GM23248 (cell line): ENCODE measurements at regions not wholly inside any gene's neighbourhood (a gene's known extent, or its start where the extent isn't known, plus 50 kb on each side); places are given as distances from the start of the nearest gene placed in this dataset.

ENCODE experiments used
- DNase-seq: peaks from one replicate; pipeline ENCODE4 v3.0.0-alpha.2; 2015
- H2AFZ ChIP-seq: fragments of 200-600 bp; sonication (generic); 2 replicates; pipeline ENCODE4 v1.6.1; 2016; ENCODE audit warnings: antibody characterized with exemption
- H3F3A ChIP-seq: fragments of 200-600 bp; sonication (generic); 2 replicates; pipeline ENCODE4 v1.6.1; 2016; ENCODE audit warnings: mild to moderate bottlenecking, antibody characterized with exemption, mixed run types; ENCODE audit not compliant: insufficient read depth
- H3K27ac ChIP-seq: fragments of 200-600 bp; sonication (generic); 2 replicates; pipeline ENCODE4 v1.5.1; 2016; ENCODE audit warnings: mild to moderate bottlenecking
- H3K27me3 ChIP-seq: fragments of 200-600 bp; sonication (generic); replicated peaks from 2 replicates; pipeline ENCODE4 v1.6.1; 2016; ENCODE audit warnings: mild to moderate bottlenecking; ENCODE audit not compliant: insufficient read depth
- H3K36me3 ChIP-seq: fragments of 200-600 bp; sonication (generic); 2 replicates; pipeline ENCODE4 v1.6.1; 2016; ENCODE audit warnings: low read depth, mild to moderate bottlenecking
- H3K4me1 ChIP-seq: fragments of 200-600 bp; sonication (generic); 2 replicates; pipeline ENCODE4 v1.6.1; 2016; ENCODE audit warnings: mild to moderate bottlenecking; ENCODE audit not compliant: insufficient read depth
- H3K4me2 ChIP-seq: fragments of 200-600 bp; sonication (generic); one replicate; pipeline ENCODE4 v1.6.1; 2016; ENCODE audit warnings: mild to moderate bottlenecking; ENCODE audit not compliant: unreplicated experiment
- H3K4me3 ChIP-seq: fragments of 200-600 bp; sonication (generic); 2 replicates; pipeline ENCODE4 v1.5.1; 2016; ENCODE audit warnings: mild to moderate bottlenecking
- H3K79me2 ChIP-seq: fragments of 200-600 bp; sonication (generic); 2 replicates; pipeline ENCODE4 v1.6.1; 2016; ENCODE audit warnings: mild to moderate bottlenecking; ENCODE audit not compliant: insufficient read depth
- H3K9ac ChIP-seq: fragments of 200-600 bp; sonication (generic); 2 replicates; pipeline ENCODE4 v1.6.1; 2016; ENCODE audit warnings: mild to moderate bottlenecking
- H3K9me2 ChIP-seq: fragments of 200-600 bp; sonication (generic); 2 replicates; pipeline ENCODE4 v1.6.1; 2016; ENCODE audit warnings: mixed run types, mild to moderate bottlenecking, moderate library complexity; ENCODE audit not compliant: insufficient read depth
- H3K9me3 ChIP-seq: fragments of 200-600 bp; sonication (generic); one replicate; pipeline ENCODE4 v1.6.1; 2017; ENCODE audit warnings: low read depth
- H4K20me1 ChIP-seq: fragments of 200-600 bp; sonication (generic); 2 replicates; pipeline ENCODE4 v1.6.0; 2016; ENCODE audit not compliant: insufficient read depth
- EZH2 ChIP-seq: fragments of 200-600 bp; sonication (generic); IDR thresholded peaks from 2 replicates; pipeline ENCODE4 v1.6.1; 2018; ENCODE audit warnings: antibody characterized with exemption, mild to moderate bottlenecking; ENCODE audit not compliant: insufficient read depth, poor library complexity, severe bottlenecking
- EZH2phosphoT487 ChIP-seq: fragments of 200-600 bp; sonication (generic); IDR thresholded peaks from 2 replicates; pipeline ENCODE4 v1.6.1; 2018; ENCODE audit warnings: antibody characterized with exemption, moderate library complexity, mild to moderate bottlenecking, low read depth; ENCODE audit not compliant: insufficient read depth
- WGBS, 2 experiments: methylation state at CpG; one replicate each; pipeline ENCODE4 v1.1.6; 2015 to 2017; ENCODE audit warnings: low lambda C conversion rate in 2 of 2, low coverage in 1 of 2; ENCODE audit errors: missing lambda C conversion rate in 2 of 2; 5-methylcytosine and 5-hydroxymethylcytosine counted together
- in situ Hi-C: fragments of 300-500 bp; cut with MboI; formaldehyde crosslinking; loops from 2 replicates; pipeline ENCODE4 v1.15.0; 2020

GRCh38 chr2:10499275-10499907 lies 51.3 kb upstream of the ODC1 start:
- H2AFZ ChIP-seq = no peak overlapping the region
- TF ChIP-seq EZH2 (no peak), EZH2phosphoT487 (no peak)
- H3K79me2 ChIP-seq = no peaks in the 10 kb centered on the region
- no peaks in the 10 kb centered on the region for H3K9me2 ChIP-seq
- no peaks in the 10 kb centered on the region for H3K9me3 ChIP-seq
- no peaks in the 10 kb centered on the region for H3F3A ChIP-seq
- in situ Hi-C loops = no loop called here
- peaks cover 24% of the 10 kb centered on the region for H3K27me3 ChIP-seq
- H3K36me3 ChIP-seq = no peaks in the 10 kb centered on the region
- peaks cover 6% of the 10 kb centered on the region for H3K4me1 ChIP-seq
- 86 to 87% methylated on average over 14 of the region's 14 CpGs for WGBS, 2 experiments
- no peak overlapping the region for H3K9ac ChIP-seq
- H3K4me3 ChIP-seq = no peak overlapping the region
- H3K27ac ChIP-seq = no peak overlapping the region
- H4K20me1 ChIP-seq = no peaks in the 10 kb centered on the region
- H3K4me2 ChIP-seq = no peak overlapping the region
- DNase-seq = no peak

- WGBS, 2 experiments = 89 to 91% methylated on average over 11 of the region's 11 CpGs
- Histone ChIP-seq H3K4me2 (no peak overlapping the region), H3F3A (no peaks in the 10 kb centered on the region), H3K36me3 (no peaks in the 10 kb centered on the region), H3K4me1 (peaks cover 9% of the 10 kb centered on the region), H2AFZ (no peak overlapping the region), H3K27ac (no peak overlapping the region), H3K9ac (no peak overlapping the region), H3K9me2 (no peaks in the 10 kb centered on the region), H4K20me1 (no peaks in the 10 kb centered on the region), H3K27me3 (peaks cover 22% of the 10 kb centered on the region), H3K9me3 (no peaks in the 10 kb centered on the region), H3K4me3 (no peak overlapping the region), H3K79me2 (no peaks in the 10 kb centered on the region)
- TF ChIP-seq EZH2phosphoT487 = no peak
- no peak for TF ChIP-seq EZH2
- in situ Hi-C loops = no loop called here
- DNase-seq = no peak
Observed at GRCh38 chr2:10498525-10499274, 50.6 kb upstream of the ODC1 start.
